Activated CD4-positive, CD25-positive, alpha-beta regulatory T cell treated with anti-CD3 and anti-CD28 coated beads, Interleukin-2, amount 50 U/mL, for 72 hours (primary cell): ENCODE measurements at regions not wholly inside any gene's neighbourhood (a gene's known extent, or its start where the extent isn't known, plus 50 kb on each side); places are given as distances from the start of the nearest gene placed in this dataset.

Experiments used
- DNase-seq: peaks from one replicate; pipeline ENCODE4 v3.0.0; 2021

GRCh38 chr7:41633690-41634089 lies 69.2 kb downstream of the INHBA start:
- no peak for DNase-seq

DNA sequence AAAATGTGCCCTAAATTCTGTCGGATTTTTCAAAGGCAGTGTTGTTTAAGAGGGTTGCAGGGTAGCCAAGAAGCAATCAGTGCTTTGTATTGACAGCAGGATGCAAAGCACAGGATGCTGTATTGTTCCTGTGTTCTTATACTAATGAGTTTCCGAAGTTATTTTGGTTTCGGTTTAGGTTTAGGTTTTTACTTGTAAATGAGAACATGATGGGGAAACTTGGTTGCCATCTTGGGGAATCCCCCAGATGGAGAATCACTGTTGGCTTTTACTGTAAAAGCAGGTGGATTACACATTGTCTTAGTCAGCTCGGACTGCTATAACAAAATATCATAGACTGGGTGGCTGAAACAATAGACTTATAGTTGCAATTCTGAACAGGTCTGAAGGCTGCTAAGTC lies 72.1 kb downstream of the INHBA start:
- DNase-seq: no peak

DNA sequence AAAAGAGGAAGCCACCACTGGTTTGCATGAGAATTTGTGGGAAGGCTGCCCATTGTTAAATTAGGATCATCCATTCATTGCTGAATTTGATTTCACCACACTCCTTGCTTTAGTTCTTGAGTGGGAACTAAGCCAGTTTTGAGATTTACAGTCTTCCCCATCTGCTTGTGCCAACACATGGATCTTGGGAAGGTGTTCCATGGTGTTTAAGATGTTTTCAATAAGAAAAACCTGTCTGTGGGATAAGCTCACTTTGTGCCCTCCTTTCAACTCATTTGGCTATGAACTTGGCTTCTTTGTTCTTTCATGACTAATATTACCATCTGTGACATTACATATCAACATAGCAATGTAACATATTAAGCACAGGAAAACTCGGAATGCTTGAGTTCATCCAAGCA lies 73.2 kb downstream of the INHBA start:
- no peak for DNase-seq

- no peak for DNase-seq
These were observed 74.0 kb downstream of the INHBA start for GRCh38 chr7:41628901-41629300.

- DNase-seq: no peak
These were observed 75.1 kb downstream of the INHBA start for GRCh38 chr7:41627645-41628298.

- no peak for DNase-seq
These were observed 78.1 kb downstream of the INHBA start for GRCh38 chr7:41624818-41625217.

DNA sequence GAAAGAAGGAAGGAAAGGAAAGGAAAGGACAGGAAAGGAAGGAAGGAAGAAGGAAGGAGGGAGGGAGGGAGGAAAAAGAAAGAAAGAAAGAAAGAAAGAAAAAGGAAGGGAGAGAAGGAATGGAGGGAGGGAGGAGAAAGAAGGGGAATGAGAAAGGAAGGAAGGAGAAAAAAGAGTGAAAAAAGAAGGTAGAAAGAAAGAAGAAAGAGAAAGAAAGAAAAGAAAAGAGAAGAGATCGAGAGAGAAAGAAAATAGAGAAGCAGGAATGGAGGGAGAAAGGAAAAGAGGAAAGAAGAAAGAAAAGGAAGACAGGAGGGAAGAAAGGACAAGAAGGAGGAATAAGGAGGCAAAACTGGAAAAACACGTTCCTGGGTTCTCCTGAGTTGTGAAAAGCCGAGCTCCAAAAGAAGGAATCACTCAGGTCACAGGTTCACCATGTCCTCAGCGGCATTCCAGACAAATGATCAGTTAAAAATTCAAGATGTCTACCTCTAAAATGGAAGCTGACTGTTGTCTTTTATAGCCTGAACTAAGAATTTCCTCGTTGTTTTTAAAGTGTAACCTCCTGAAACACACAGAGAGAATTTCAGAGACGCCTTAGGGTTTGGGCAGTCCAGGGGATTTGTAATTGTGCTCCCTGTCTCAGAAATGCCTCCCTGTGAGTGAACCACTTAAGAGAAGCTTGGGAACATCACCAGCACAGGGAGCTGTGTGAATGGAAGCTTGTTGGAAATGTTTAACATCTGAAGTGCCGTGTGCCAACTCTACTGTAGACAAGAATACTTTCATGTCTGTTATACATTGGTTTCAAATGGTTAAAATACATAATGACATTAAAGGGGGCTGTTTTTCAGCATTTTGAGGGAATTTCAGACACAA lies 80.7 kb downstream of the INHBA start:
- DNase-seq: no peak

DNA sequence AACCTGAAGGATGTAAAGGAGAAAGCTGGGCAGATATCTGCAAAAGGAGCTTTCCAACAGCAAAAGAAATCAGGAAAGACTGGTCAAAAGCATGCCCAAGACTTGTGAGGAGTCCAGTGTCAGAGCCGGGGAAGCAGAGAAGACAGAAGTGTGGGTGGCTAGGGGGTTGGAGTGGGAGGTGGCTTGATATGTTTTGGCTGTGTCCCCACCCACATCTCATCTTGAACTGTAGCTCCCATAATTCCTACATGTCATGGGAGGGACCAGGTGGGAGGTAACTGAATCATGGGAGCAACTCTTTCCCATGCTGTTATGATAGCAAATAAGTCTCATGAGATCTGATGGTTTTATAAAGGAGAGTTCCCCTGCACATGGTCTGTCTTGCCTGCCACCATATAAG lies 84.9 kb downstream of the INHBA start:
- DNase-seq: no peak

DNA sequence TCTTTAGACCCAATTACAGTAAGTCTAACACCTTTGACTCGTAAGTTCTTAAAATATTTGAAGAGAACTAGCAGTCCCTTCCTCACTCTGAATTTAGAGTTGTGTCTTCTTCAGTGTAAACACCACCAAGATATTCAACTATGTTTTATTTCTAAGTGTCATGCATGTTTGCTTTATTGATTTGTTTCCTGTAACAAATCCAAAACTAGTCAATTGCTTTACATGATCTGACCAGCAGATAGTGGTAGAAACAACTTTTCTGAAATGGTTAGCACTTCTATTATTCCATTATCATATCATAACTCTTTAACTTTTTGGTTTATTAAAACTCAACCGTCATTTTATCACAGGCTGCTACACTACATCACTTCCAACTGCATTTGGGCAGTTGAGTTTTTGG lies 90.1 kb downstream of the INHBA start:
- DNase-seq: no peak

- DNase-seq: no peak
These were observed 90.5 kb downstream of the INHBA start for GRCh38 chr7:41612386-41612785.

DNA sequence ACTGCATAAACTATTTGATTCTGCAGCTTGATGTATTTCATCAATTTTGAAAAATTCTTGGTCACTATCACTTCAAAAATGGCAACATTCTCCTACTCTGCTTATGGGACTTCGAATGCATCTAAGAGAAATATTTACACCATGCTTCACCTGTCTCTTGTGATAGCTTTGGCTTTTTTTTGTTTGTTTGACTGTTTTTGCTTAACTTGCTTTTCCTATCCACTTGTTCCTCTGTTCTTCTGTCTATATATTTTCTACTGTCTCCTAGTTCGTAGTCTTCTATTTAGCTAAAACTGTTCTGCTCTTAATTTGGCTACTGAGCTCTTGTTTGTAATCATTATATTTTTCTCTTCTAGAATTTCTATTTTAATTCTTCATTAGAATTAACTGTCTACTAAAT lies 94.4 kb downstream of the INHBA start:
- no peak for DNase-seq

- DNase-seq: no peak
These were observed 98.9 kb downstream of the INHBA start for GRCh38 chr7:41603985-41604384.

- DNase-seq: no peak
These were observed 103.1 kb downstream of the INHBA start for GRCh38 chr7:41599760-41600159.

DNA sequence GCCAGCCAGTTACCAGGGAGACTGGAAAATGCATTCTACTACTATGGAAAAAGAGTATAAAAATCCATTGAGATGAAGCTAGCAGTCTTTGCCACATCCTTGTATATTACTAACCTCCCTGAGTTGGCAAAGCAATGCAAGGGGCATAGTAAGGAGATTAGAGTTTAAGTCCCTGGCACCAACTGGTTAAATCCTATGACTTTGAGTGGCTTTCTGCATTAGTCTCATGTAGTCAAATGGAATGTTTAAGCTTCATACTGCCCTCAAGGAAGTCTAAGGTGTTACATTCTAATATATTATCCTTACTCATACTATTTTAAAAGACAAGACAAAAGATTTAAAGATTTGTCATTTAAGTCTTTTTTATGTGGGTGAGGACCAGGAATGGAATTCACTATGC lies 110.1 kb downstream of the INHBA start:
- DNase-seq: no peak

DNA sequence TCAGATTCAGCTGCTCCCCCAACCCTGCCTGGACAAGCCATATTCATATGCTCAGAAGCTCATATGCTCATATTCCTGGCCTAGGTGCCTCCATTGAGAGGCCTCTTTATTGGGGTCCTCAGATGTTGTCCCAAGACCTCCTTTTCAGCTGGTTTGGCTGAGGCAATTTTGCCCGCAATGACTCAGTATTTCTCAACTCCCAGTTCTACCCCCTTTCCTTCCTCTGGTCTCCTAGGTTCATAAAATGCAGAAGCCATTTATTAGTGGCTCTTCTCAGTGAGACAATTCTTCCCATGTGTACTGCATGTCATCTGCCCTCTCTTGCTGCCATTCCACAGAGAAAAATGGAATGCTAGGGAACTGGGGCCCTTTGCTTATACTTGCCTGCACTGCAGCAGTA lies 110.7 kb downstream of the INHBA start:
- no peak for DNase-seq

- no peak for DNase-seq
These were observed 111.9 kb downstream of the INHBA start for GRCh38 chr7:41590986-41591385.

DNA sequence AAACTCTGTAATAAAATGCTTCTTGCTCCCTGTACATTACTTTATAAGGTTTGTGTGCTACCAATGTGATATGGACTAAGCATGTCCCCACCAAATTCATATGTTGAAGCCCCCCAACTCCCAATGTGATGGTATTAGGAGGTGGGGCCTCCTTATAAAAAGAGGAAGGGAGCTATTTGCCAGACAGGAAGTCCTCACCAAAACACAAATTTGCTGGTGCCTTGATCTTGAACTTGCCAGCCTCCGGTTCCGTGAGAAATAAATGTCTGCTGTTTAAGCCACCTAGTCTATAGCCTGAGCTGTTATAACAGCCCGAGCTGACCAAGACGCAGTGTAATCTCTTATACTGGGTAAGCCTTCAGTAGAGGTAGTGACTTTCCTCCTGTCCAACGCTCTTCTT lies 114.5 kb downstream of the INHBA start:
- no peak for DNase-seq

- no peak for DNase-seq
These were observed 115.8 kb downstream of the INHBA start for GRCh38 chr7:41586931-41587640.

DNA sequence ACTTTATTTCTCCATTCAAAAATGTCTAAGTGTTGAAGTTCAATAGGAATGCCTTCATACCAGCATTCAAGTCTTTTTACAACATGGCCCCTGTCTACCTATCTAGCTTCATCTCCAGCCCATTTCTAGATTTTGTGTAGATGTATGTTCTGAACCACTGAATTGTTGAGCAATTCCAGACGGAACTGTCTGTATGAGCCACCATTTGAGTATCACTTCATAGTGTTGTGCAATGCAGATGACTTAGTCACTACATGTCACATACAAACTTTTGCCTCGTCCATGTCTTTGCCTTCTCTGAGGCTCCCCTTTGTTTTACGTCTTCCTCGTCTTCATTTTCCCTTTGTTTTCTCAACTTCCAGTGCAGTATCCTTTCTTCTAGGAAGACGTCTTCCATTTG lies 118.1 kb downstream of the INHBA start:
- no peak for DNase-seq

GRCh38 chr7:41582116-41582515 lies 120.8 kb downstream of the INHBA start:
- DNase-seq: no peak

- no peak for DNase-seq
These were observed 121.8 kb downstream of the INHBA start for GRCh38 chr7:41581041-41581440.

GRCh38 chr7:41579961-41580935 lies 122.6 kb downstream of the INHBA start:
- DNase-seq: no peak

- no peak for DNase-seq
These were observed 124.2 kb downstream of the INHBA start for GRCh38 chr7:41578700-41579099.
